ENCODE measurements at regions not wholly inside any gene's neighbourhood (a gene's known extent, or its start where the extent isn't known, plus 50 kb on each side); places are given as distances from the start of the nearest gene placed in this dataset.

- no peak for TF ChIP-seq POLR2AphosphoS5 (IDR thresholded peaks at IDR 0.05)
- no peak for TF ChIP-seq POLR2A (IDR thresholded peaks at IDR 0.05)
- TF ChIP-seq CTCF (IDR thresholded peaks at IDR 0.05): no peak
- TF ChIP-seq EP300 (IDR thresholded peaks at IDR 0.05): no peak
These were observed 237.5 kb upstream of the GEMIN8 start for GRCh38 chrX:14267216-14267615.
